ENCODE measurements at regions not wholly inside any gene's neighbourhood (a gene's known extent, or its start where the extent isn't known, plus 50 kb on each side); places are given as distances from the start of the nearest gene placed in this dataset.

DNA sequence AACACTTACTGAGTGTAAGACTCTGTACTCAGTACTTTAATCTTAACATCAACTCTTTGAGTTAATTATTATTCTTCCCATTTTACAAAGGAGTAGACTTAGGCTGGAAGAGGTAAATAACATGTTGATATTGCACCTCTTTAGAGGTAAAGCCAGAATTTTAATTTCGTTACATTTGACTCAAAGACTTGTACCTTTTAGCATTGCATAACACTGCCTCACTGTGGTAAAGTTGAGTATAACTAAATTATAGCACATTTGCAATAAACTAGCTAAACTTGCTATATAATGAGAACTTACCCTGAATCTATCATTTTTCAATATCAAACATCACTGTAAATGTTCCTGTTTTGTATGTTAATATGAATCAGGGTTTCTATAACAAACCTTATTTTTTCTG is 218.5 kb downstream of the PRR32 start:
- H3K27ac Mint-ChIP-seq, result no peak overlapping the region
- Histone ChIP-seq H3K27me3 (ENCODE audit: control insufficient read depth in 1 of 2, insufficient read depth in 2 of 2, low read length in 2 of 2) (no peaks in the 10 kb centered on the region), H3K9me3 (ENCODE audit: control insufficient read depth in 1 of 2, insufficient read depth in 1 of 2, low read length in 2 of 2) (no peaks in the 10 kb centered on the region), H3K36me3 (ENCODE audit: insufficient read depth, low read length) (no peaks in the 10 kb centered on the region), H3K4me3 (ENCODE audit: low read length) (no peak overlapping the region), H3K27ac (ENCODE audit: low read depth in 1 of 2, low read length in 2 of 2) (no peak overlapping the region), H3K4me1 (ENCODE audit: insufficient read depth, low read length) (no peaks in the 10 kb centered on the region)
- H3K4me3 Mint-ChIP-seq, result no peak overlapping the region
- POLR2A ChIA-PET, result no interaction called here
- intact Hi-C loops (cut with DNase I, micrococcal nuclease), result no loop called here
- no peaks in the 10 kb centered on the region for H3K4me1 Mint-ChIP-seq (ENCODE audit: low read depth)
- H3K36me3 Mint-ChIP-seq (ENCODE audit: low read depth), result no peaks in the 10 kb centered on the region
- CTCF ChIA-PET, result no interaction called here
- H3K27me3 Mint-ChIP-seq, result no peaks in the 10 kb centered on the region
- TF ChIP-seq CTCF (IDR thresholded peaks at IDR 0.05), result no peak
- no peaks in the 10 kb centered on the region for H3K9me3 Mint-ChIP-seq
- DNase-seq (no peak), ATAC-seq (ENCODE audit: poor library complexity) (no peak)

DNA sequence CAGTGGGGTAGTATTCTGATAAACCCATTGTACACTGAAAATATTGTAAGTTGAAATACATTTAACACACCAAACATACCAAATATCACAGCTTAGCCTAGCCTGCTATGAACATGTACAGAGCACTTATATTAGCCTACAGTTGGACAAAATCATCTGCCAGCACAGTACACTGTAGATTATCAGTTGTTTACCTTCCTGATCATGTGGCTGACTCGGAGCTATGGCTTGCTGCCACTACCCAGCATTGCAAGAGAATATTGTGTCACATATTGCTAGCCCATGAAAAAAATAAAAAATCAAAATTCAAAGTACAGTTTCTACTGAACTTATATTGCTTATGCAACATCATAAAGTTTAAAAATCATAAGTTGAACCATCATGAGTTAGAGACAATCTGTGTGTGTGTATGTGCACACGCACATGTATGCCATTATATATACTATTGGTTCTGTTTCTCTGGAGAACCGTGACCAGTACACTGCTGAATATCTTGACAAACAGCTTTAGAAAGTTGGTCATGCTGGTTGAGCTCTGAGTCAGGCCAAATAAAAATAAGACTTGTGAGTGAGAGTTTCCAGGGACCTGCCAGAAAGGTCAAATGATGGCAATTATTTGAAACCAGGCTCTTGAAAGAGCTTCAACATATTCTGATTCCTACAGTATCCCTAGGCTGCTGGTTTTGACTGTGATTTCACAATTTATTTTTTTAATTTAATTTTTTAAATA is 238.5 kb downstream of the PRR32 start:
- Histone ChIP-seq H3K4me1 (ENCODE audit: insufficient read depth, low read length) (no peaks in the 10 kb centered on the region), H3K27ac (ENCODE audit: low read depth in 1 of 2, low read length in 2 of 2) (no peak overlapping the region), H3K27me3 (ENCODE audit: control insufficient read depth in 1 of 2, insufficient read depth in 2 of 2, low read length in 2 of 2) (no peaks in the 10 kb centered on the region), H3K9me3 (ENCODE audit: control insufficient read depth in 1 of 2, insufficient read depth in 1 of 2, low read length in 2 of 2) (no peaks in the 10 kb centered on the region), H3K4me3 (ENCODE audit: low read length) (no peak overlapping the region), H3K36me3 (ENCODE audit: insufficient read depth, low read length) (no peaks in the 10 kb centered on the region)
- no peak overlapping the region for H3K27ac Mint-ChIP-seq
- no peak for TF ChIP-seq CTCF (IDR thresholded peaks at IDR 0.05)
- intact Hi-C loops (cut with DNase I, micrococcal nuclease), result no loop called here
- ChIA-PET POLR2A (no interaction called here), CTCF (no interaction called here)
- no peaks in the 10 kb centered on the region for H3K36me3 Mint-ChIP-seq (ENCODE audit: low read depth)
- no peak for ATAC-seq (ENCODE audit: poor library complexity)
- no peak overlapping the region for H3K4me3 Mint-ChIP-seq
- H3K4me1 Mint-ChIP-seq (ENCODE audit: low read depth), result no peaks in the 10 kb centered on the region
- H3K27me3 Mint-ChIP-seq, result no peaks in the 10 kb centered on the region
- DNase-seq, result no peak
- no peaks in the 10 kb centered on the region for H3K9me3 Mint-ChIP-seq

DNA sequence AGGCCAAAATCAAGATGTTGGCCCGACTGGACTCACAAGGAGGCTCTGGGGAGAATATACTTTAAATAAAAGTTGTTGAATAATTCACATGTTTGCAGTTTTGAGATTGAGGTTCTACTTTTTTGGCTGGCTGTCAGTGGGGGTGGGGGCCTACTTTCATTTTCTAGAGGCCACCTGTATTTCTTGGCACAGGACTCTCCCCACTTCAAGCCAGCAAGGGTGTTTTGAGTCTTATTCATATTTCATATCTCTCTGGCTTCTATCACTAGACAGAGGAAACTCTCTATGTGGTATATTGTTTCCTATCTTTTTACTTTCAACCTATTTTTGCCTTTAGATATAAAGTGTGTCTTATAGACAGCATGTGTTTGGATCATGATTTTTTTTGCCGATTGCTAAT is 266.4 kb downstream of the PRR32 start:
- ChIA-PET POLR2A (no interaction called here), CTCF (no interaction called here)
- Mint-ChIP-seq H3K27ac (no peak overlapping the region), H3K27me3 (no peaks in the 10 kb centered on the region), H3K4me1 (ENCODE audit: low read depth) (no peaks in the 10 kb centered on the region), H3K9me3 (peaks cover 2% of the 10 kb centered on the region), H3K36me3 (ENCODE audit: low read depth) (no peaks in the 10 kb centered on the region), H3K4me3 (no peak overlapping the region)
- H3K4me3 ChIP-seq (ENCODE audit: low read length), result no peak overlapping the region
- H3K27me3 ChIP-seq (ENCODE audit: control insufficient read depth in 1 of 2, insufficient read depth in 2 of 2, low read length in 2 of 2), result no peaks in the 10 kb centered on the region
- H3K9me3 ChIP-seq (ENCODE audit: control insufficient read depth in 1 of 2, insufficient read depth in 1 of 2, low read length in 2 of 2), result no peaks in the 10 kb centered on the region
- no peak for DNase-seq
- no peak overlapping the region for H3K27ac ChIP-seq (ENCODE audit: low read depth in 1 of 2, low read length in 2 of 2)
- intact Hi-C loops (cut with DNase I, micrococcal nuclease), result no loop called here
- no peak for ATAC-seq (ENCODE audit: poor library complexity)
- TF ChIP-seq CTCF (IDR thresholded peaks at IDR 0.05), result no peak
- no peaks in the 10 kb centered on the region for H3K4me1 ChIP-seq (ENCODE audit: insufficient read depth, low read length)
- H3K36me3 ChIP-seq (ENCODE audit: insufficient read depth, low read length), result no peaks in the 10 kb centered on the region
